Fibroblast of lung (primary cell): ENCODE measurements at regions not wholly inside any gene's neighbourhood (a gene's known extent, or its start where the extent isn't known, plus 50 kb on each side); places are given as distances from the start of the nearest gene placed in this dataset.
A peak's percentile ranks its signal among the peaks of the same experiment; 100 is the strongest.

Experiments
- DNase-seq, 2 donors: peaks; one replicate each; pipeline versions ENCODE4 v3.0.0 to v3.0.0-alpha.2; 2010; ENCODE audit warnings: low read depth in 2 of 2
- H2AFZ ChIP-seq: 2 replicates; pipeline ENCODE4 v1.5.1; 2012; ENCODE audit warnings: low read length, control low read depth, inconsistent platforms
- H3K27ac ChIP-seq: 2 replicates; pipeline ENCODE4 v1.5.1; 2011; ENCODE audit warnings: low read length, control low read depth; ENCODE audit not compliant: insufficient read depth
- H3K27me3 ChIP-seq: 2 replicates; pipeline ENCODE4 v1.5.1; 2011; ENCODE audit warnings: mild to moderate bottlenecking, low read length; ENCODE audit not compliant: control insufficient read depth, insufficient read depth
- H3K36me3 ChIP-seq: 2 replicates; pipeline ENCODE4 v1.5.1; 2011; ENCODE audit warnings: low read length; ENCODE audit not compliant: control insufficient read depth, insufficient read depth
- H3K4me1 ChIP-seq: 2 replicates; pipeline ENCODE4 v1.5.1; 2011; ENCODE audit warnings: low read length; ENCODE audit not compliant: control insufficient read depth, insufficient read depth; ENCODE audit errors: extremely low read depth
- H3K4me2 ChIP-seq: 2 replicates; pipeline ENCODE4 v1.5.1; 2011; ENCODE audit warnings: low read length, control low read depth; ENCODE audit not compliant: insufficient read depth; ENCODE audit errors: extremely low read depth
- H3K4me3 ChIP-seq, 4 experiments: fragments of 200-600 bp in 1 of 4; sonication (generic) in 1 of 4; replicated peaks in 1 of 4; 2 replicates each; pipeline ENCODE4 v1.5.1; 2011 to 2016; ENCODE audit warnings: low read length in 4 of 4, low read depth in 3 of 4, mild to moderate bottlenecking in 3 of 4, control low read depth in 2 of 4, inconsistent platforms in 1 of 4, mixed read lengths in 1 of 4; ENCODE audit not compliant: insufficient read depth in 1 of 4; ENCODE audit errors: control extremely low read depth in 1 of 4
- H3K79me2 ChIP-seq: 2 replicates; pipeline ENCODE4 v1.5.1; 2012; ENCODE audit warnings: mild to moderate bottlenecking, low read length, inconsistent platforms; ENCODE audit not compliant: control insufficient read depth, insufficient read depth
- H3K9ac ChIP-seq: 2 replicates; pipeline ENCODE4 v1.5.1; 2011; ENCODE audit warnings: mild to moderate bottlenecking, low read length, control low read depth; ENCODE audit not compliant: insufficient read depth
- H3K9me3 ChIP-seq: 2 replicates; pipeline ENCODE4 v1.5.1; 2012; ENCODE audit warnings: low read depth, low read length; ENCODE audit not compliant: control insufficient read depth, insufficient read depth
- H4K20me1 ChIP-seq: 2 replicates; pipeline ENCODE4 v1.5.1; 2011; ENCODE audit warnings: low read length; ENCODE audit not compliant: control insufficient read depth, insufficient read depth; ENCODE audit errors: extremely low read depth
- CTCF ChIP-seq, 2 donors: IDR thresholded peaks in 1 of 2; conservative IDR thresholded peaks in 1 of 2; 1 replicate in 1 of 2; 2 replicates in 1 of 2; pipeline ENCODE4 v1.5.1; 2011 to 2012; ENCODE audit warnings: low read length in 2 of 2, control low read depth in 1 of 2, inconsistent platforms in 1 of 2, low read depth in 1 of 2, mild to moderate bottlenecking in 1 of 2
- EZH2 ChIP-seq: IDR thresholded peaks from 2 replicates; pipeline ENCODE4 v1.5.1; 2012; ENCODE audit warnings: low read length, control low read depth, mild to moderate bottlenecking; ENCODE audit errors: missing control alignments

- no peak overlapping the region for H2AFZ ChIP-seq
- no peak overlapping the region for H3K4me3 ChIP-seq
- DNase-seq: no peak
- no peak overlapping the region for H3K9ac ChIP-seq
- peaks cover 9% of the 10 kb centered on the region for H3K27me3 ChIP-seq
- H4K20me1 ChIP-seq: no peaks in the 10 kb centered on the region
- no peaks in the 10 kb centered on the region for H3K79me2 ChIP-seq
- TF ChIP-seq CTCF (conservative IDR thresholded peaks at IDR 0.05 in 1 of 2, IDR thresholded peaks at IDR 0.05 in 1 of 2; ENCODE audit: low read depth in 1 of 2, low read length in 2 of 2): no peak
- TF ChIP-seq EZH2: no peak
- no peaks in the 10 kb centered on the region for H3K9me3 ChIP-seq
- no peak overlapping the region for H3K27ac ChIP-seq
- no peaks in the 10 kb centered on the region for H3K36me3 ChIP-seq
- H3K4me2 ChIP-seq: no peak overlapping the region
- H3K4me1 ChIP-seq: no peaks in the 10 kb centered on the region
Observed at GRCh38 chr17:45718791-45719190, 65.3 kb upstream of the CRHR1 start.

GRCh38 chr17:45719335-45720071, 64.6 kb upstream of the CRHR1 start:
- Histone ChIP-seq H3K36me3 (no peaks in the 10 kb centered on the region), H2AFZ (no peak overlapping the region), H3K4me1 (no peaks in the 10 kb centered on the region), H3K9ac (no peak overlapping the region), H3K27ac (no peak overlapping the region), H4K20me1 (no peaks in the 10 kb centered on the region), H3K79me2 (no peaks in the 10 kb centered on the region), H3K4me3 (no peak overlapping the region), H3K9me3 (no peaks in the 10 kb centered on the region), H3K27me3 (peaks cover 9% of the 10 kb centered on the region), H3K4me2 (no peak overlapping the region)
- TF ChIP-seq EZH2: no peak
- TF ChIP-seq CTCF (conservative IDR thresholded peaks at IDR 0.05 in 1 of 2, IDR thresholded peaks at IDR 0.05 in 1 of 2; ENCODE audit: low read depth in 1 of 2, low read length in 2 of 2): peak; percentile 35 to 44
- DNase-seq: peak; percentile 27 to 89

GRCh38 chr17:45720386-45720785, 63.7 kb upstream of the CRHR1 start:
- H3K27ac ChIP-seq: no peak overlapping the region
- DNase-seq: no peak
- no peaks in the 10 kb centered on the region for H3K36me3 ChIP-seq
- no peaks in the 10 kb centered on the region for H4K20me1 ChIP-seq
- H3K9ac ChIP-seq: no peak overlapping the region
- H3K4me2 ChIP-seq: no peak overlapping the region
- H3K4me1 ChIP-seq: no peaks in the 10 kb centered on the region
- H3K79me2 ChIP-seq: no peaks in the 10 kb centered on the region
- H3K27me3 ChIP-seq: peaks cover 6% of the 10 kb centered on the region
- H3K9me3 ChIP-seq: no peaks in the 10 kb centered on the region
- TF ChIP-seq CTCF (conservative IDR thresholded peaks at IDR 0.05 in 1 of 2, IDR thresholded peaks at IDR 0.05 in 1 of 2; ENCODE audit: low read depth in 1 of 2, low read length in 2 of 2) (no peak), EZH2 (no peak)
- H2AFZ ChIP-seq: no peak overlapping the region
- H3K4me3 ChIP-seq: no peak overlapping the region
